ENCODE measurements at regions not wholly inside any gene's neighbourhood (a gene's known extent, or its start where the extent isn't known, plus 50 kb on each side); places are given as distances from the start of the nearest gene placed in this dataset.
"Not testable (repeated sequence)": the region's sequence is repeated elsewhere in the genome, so short reads cannot be mapped to it uniquely, and the experiment has no call there.

DNA sequence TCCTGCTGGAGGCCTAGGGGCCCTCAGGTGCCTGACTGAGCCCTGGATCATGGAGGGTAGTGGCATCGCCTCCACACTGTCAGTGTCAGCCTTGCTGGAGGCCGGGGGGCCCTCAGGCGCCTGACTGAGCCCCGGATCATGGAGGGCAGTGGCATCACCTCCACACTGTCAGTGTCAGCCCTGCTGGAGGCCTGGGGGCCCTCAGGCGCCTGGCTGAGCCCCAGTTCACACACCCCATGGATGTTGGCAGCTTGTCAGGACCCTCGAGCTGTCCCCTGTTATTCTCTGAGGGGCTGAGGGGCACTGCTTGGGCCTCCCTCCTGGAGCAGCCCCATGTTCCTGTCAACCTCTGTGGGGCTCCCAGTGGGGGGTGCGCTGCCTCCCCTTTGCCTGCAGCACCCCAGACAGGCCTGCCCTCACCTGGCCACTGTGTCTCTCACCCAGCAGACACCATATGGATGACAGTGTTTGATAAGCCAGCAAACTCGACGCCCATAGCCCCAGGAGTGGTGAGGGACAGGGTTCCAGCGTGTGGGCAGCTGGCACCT, 197.6 kb downstream of the LIPI start:
- no peak overlapping the region for H3K9ac ChIP-seq (ENCODE audit: low read depth, low read length)
- no peaks in the 10 kb centered on the region for H3K36me3 ChIP-seq (ENCODE audit: insufficient read depth, low read length)
- no peaks in the 10 kb centered on the region for H3K4me1 ChIP-seq (ENCODE audit: insufficient read depth, low read length)
- no peaks in the 10 kb centered on the region for H3K9me3 ChIP-seq (ENCODE audit: control insufficient read depth, insufficient read depth, low read length)

- H3K9me3 ChIP-seq (ENCODE audit: control insufficient read depth, insufficient read depth, low read length): no peaks in the 10 kb centered on the region
- no peaks in the 10 kb centered on the region for H3K4me1 ChIP-seq (ENCODE audit: insufficient read depth, low read length)
- H3K9ac ChIP-seq (ENCODE audit: low read depth, low read length): no peak overlapping the region
- no peaks in the 10 kb centered on the region for H3K36me3 ChIP-seq (ENCODE audit: insufficient read depth, low read length)
Observed at GRCh38 chr21:14012409-14012808, 198.3 kb downstream of the LIPI start.

- not testable (repeated sequence) for H3K9me3 ChIP-seq (ENCODE audit: control insufficient read depth, insufficient read depth, low read length); H3K4me1 ChIP-seq (ENCODE audit: insufficient read depth, low read length); H3K36me3 ChIP-seq (ENCODE audit: insufficient read depth, low read length); H3K9ac ChIP-seq (ENCODE audit: low read depth, low read length)
Observed at GRCh38 chr21:14011751-14012150, 199.0 kb downstream of the LIPI start.

- H3K36me3 ChIP-seq (ENCODE audit: insufficient read depth, low read length); H3K9me3 ChIP-seq (ENCODE audit: control insufficient read depth, insufficient read depth, low read length); H3K9ac ChIP-seq (ENCODE audit: low read depth, low read length); H3K4me1 ChIP-seq (ENCODE audit: insufficient read depth, low read length): not testable (repeated sequence)
Observed at GRCh38 chr21:14011149-14011548, 199.6 kb downstream of the LIPI start.

DNA sequence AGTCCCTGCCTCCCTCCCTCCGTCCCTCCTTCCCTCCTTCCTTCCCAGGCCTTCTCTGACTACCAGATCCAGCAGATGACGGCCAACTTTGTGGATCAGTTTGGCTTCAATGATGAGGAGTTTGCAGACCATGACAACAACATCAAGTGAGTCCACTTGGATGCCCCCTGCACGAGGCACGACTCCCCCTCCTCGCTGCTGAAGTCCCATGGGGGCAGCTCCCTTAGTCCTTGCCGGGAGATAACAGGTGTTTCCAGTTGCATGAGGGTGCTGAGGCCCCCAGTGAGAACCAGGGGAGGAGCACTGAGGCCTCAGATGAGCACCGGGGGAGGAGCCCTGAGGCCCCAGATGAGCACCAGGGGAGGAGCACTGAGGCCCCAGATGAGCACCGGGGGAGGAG, 200.0 kb downstream of the LIPI start:
- Histone ChIP-seq H3K9me3 (ENCODE audit: control insufficient read depth, insufficient read depth, low read length) (no peaks in the 10 kb centered on the region), H3K9ac (ENCODE audit: low read depth, low read length) (no peak overlapping the region), H3K36me3 (ENCODE audit: insufficient read depth, low read length) (no peaks in the 10 kb centered on the region), H3K4me1 (ENCODE audit: insufficient read depth, low read length) (no peaks in the 10 kb centered on the region)

DNA sequence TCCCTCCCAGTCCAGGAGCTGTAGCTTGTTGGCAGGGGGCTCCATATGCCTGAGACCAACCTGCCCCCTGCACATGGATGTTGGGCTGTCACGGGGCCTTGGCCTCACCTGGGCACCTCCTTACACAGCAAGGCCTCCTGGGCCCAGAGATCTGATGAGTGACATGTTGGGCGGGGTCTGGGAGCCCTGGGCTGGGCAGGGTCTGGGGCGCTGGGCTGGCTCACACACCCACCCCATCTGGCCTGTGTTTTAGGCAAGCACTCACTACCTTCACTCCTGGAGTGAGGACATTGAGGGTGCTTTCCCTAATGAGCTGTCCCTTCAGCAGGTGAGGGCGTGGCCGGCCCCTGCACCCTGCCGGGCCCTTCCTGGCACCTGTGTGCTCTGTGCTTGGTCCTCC, 200.8 kb downstream of the LIPI start:
- not testable (repeated sequence) for H3K4me1 ChIP-seq (ENCODE audit: insufficient read depth, low read length); H3K9ac ChIP-seq (ENCODE audit: low read depth, low read length); H3K9me3 ChIP-seq (ENCODE audit: control insufficient read depth, insufficient read depth, low read length); H3K36me3 ChIP-seq (ENCODE audit: insufficient read depth, low read length)

DNA sequence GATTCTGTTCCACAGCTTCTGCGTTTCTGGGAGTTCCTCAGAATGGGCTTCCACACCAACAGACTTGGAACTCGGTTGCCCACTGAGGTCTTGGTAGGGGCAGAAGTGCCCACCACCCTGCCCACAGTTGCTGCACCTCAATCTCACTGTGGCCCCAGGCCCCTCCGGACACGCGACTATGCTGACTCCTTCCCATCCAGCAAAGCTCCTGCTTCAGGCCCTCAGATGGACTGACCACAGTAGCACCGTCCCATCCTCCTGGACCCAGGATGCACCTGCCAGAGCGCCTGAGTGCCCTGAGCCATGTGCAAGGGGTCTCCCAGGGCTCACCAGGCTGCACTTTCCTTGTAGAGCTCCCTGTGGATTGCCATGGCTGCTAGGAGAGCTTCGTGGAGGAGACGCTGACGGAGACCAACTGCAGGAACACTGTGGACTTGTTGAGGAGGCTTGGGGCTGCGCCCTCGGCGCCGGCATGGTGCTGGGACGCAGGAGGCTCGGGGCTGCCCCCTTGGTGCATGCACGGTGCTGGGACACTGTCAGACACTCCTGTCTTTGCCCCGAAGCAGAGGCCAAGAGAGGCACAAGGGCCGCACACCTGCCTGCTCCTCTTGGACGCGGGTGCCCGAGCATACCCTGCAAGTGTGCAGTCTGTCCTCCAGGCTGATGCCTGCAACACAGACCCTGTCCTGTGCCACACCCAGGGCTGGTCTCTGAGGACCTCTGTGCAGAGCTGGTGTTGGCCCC, 201.3 kb downstream of the LIPI start:
- not testable (repeated sequence) for H3K4me1 ChIP-seq (ENCODE audit: insufficient read depth, low read length); H3K36me3 ChIP-seq (ENCODE audit: insufficient read depth, low read length); H3K9me3 ChIP-seq (ENCODE audit: control insufficient read depth, insufficient read depth, low read length); H3K9ac ChIP-seq (ENCODE audit: low read depth, low read length)

- not testable (repeated sequence) for H3K9me3 ChIP-seq (ENCODE audit: control insufficient read depth, insufficient read depth, low read length); H3K9ac ChIP-seq (ENCODE audit: low read depth, low read length); H3K4me1 ChIP-seq (ENCODE audit: insufficient read depth, low read length); H3K36me3 ChIP-seq (ENCODE audit: insufficient read depth, low read length)
Observed at GRCh38 chr21:14008436-14008835, 202.3 kb downstream of the LIPI start.

DNA sequence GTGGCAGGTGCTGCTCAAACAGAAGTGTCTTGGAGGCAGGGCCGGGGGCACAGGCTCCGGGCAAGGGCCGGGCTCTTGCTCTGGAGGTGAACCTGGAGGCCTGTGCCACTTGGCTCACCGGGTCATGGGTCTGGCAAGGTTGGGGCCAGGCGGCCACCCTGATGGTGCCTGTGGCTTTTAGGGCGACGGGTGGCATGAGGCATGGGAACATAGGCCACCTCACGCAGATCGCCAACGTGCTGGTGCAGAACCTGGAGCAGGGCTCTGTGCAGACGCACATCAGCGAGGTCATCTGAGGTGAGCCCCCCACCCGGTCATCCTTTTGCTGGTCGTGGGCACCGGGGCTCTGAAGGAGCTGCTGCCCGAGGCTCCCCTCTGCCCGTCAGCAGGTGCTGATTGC, 202.7 kb downstream of the LIPI start:
- not testable (repeated sequence) for H3K9me3 ChIP-seq (ENCODE audit: control insufficient read depth, insufficient read depth, low read length); H3K9ac ChIP-seq (ENCODE audit: low read depth, low read length); H3K36me3 ChIP-seq (ENCODE audit: insufficient read depth, low read length); H3K4me1 ChIP-seq (ENCODE audit: insufficient read depth, low read length)

DNA sequence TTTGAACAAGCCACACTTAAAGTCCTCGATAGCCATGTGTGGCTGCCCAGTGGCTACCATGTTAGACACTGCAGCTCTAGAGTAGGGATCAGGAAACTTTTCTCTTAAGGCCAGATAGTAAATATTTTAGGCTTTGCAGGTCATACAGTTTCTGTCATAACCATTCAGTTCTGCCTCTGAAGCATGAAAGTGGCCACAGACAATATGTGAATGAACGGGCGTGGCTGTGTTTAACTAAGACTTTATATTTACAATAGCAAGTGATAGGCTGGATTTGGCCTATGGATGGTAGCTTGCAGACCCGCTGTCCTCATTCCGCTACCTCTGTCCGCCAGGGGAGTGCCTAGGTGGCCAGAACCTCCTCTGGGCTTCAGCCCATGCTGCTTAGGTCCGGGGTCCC, 204.6 kb downstream of the LIPI start:
- H3K9me3 ChIP-seq (ENCODE audit: control insufficient read depth, insufficient read depth, low read length); H3K36me3 ChIP-seq (ENCODE audit: insufficient read depth, low read length); H3K4me1 ChIP-seq (ENCODE audit: insufficient read depth, low read length); H3K9ac ChIP-seq (ENCODE audit: low read depth, low read length): not testable (repeated sequence)

DNA sequence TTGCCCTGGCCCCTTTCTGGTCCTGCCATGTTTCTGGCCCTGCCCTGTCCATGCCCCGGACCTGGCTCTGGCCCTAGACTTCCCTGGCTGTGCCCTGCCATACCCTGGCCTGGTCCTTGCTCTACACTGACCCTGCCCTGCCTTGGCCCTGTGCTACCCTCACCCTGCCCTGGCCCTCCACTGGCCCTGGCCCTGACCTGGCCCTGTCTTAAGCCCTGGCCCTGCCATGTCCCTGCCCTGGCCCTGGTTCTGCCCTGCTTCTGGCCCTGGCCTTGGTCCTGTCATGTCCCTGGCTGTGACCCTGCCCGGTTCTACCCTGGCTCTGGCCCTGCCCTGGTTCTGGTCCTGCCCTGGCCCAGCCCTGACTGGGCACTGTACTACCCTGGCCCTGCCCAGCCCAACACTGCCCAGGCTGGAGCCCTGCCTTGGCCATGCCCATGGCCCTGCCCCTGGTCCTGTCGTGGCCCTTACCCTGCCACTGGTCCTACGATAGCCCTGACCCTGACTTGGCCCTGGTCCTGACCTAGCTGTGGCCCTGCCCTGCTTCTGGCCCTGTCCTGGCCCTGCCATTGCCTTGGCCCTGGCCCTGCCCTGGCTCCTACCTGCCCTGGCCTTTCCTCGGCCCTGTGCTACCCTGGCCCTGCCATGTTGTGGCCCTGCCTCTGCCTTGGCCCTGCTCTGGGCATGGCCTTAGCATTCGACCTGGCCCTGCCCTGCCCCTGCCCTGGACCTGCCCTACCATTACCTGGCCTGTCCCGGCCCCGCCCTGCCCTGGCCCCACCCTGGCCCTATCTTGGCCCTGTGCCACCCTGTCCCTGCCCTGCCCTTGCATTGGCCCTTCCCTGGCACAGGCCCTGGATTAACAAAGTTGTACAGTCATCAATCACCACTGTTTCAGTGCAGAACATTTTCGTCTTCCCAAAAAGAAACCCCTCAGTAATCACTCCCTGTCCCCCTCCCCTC, 223.5 kb downstream of the LIPI start:
- not testable (repeated sequence) for H3K9me3 ChIP-seq (ENCODE audit: control insufficient read depth, insufficient read depth, low read length); H3K4me1 ChIP-seq (ENCODE audit: insufficient read depth, low read length); H3K36me3 ChIP-seq (ENCODE audit: insufficient read depth, low read length)

DNA sequence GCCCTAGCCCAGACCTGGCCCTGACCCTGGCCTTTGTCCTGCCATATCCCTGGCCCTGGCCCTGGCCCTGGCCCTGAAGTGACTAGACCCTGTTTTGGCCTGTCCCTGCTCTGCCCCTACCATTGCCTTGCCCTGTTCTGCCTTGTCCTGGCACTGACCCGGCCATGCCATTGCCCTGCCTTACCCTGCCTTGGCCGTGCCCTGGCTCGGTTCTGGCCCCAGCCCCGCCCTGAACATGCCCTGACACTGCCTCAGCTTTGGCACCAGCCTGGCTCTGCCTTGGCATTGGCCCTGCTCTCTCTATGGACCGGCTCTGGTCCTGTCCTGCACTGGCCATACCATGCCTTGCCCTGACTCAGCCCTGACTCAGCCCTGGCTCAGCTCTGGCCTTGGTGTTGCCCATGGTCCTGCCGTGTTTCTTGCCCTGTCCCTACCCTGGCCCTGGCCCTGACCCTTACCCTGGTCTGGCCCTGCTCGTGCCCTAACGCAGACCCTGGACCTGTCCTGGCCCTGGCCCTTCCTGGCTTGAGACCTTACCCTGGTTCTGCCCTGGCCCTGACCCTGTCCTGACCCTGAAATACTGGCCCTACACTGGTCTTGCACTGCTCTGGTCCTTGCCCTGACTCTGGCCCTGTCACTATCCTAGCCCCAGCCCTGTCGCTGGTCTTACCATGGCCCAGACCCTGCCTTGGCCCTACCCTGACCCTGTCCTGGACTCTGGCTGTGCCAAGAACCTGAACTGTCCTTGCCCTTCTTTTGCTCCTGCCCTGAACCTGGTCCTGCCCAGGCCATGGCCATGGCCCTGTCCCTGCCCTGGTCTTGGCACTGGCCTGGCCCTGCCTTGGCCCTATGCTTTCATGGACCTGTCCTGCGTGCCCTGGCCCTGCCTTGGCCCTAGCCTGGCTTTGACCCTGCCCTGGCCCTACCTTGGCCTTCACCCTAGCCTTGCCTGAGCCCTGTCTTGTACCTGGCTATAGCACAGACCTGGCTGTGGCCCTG, 224.6 kb downstream of the LIPI start:
- not testable (repeated sequence) for H3K9me3 ChIP-seq (ENCODE audit: control insufficient read depth, insufficient read depth, low read length); H3K36me3 ChIP-seq (ENCODE audit: insufficient read depth, low read length); H3K4me1 ChIP-seq (ENCODE audit: insufficient read depth, low read length); H3K9ac ChIP-seq (ENCODE audit: low read depth, low read length)

More for the DNA sequence above, 223.5 kb downstream of the LIPI start:
- H3K9ac ChIP-seq (ENCODE audit: low read depth, low read length): not testable (repeated sequence)

GRCh38 chr21:13985137-13985864, 225.5 kb downstream of the LIPI start:
- not testable (repeated sequence) for H3K4me1 ChIP-seq (ENCODE audit: insufficient read depth, low read length); H3K9me3 ChIP-seq (ENCODE audit: control insufficient read depth, insufficient read depth, low read length); H3K9ac ChIP-seq (ENCODE audit: low read depth, low read length); H3K36me3 ChIP-seq (ENCODE audit: insufficient read depth, low read length)

Measured in ES-I3 (cell line).